WTC11 (cell line): ENCODE measurements at regions not wholly inside any gene's neighbourhood (a gene's known extent, or its start where the extent isn't known, plus 50 kb on each side); places are given as distances from the start of the nearest gene placed in this dataset.

Experiments used
- ATAC-seq: fragments of 200-7000 bp; cut with Tn5 transposase; 2 replicates; pipeline ENCODE4 v1.10.0; 2021; ENCODE audit warnings: mild to moderate bottlenecking, moderate library complexity
- CTCF ChIA-PET: fragments of 300-600 bp; sonication (Branson Sonifier 250); formaldehyde crosslinking; loops from one replicate; lab custom pipeline; 2021; ENCODE audit warnings: antibody characterized with exemption; lab: Charles Lee
- POLR2A ChIA-PET: fragments of 350-600 bp; sonication (Branson Sonifier 250); formaldehyde crosslinking; loops from one replicate; lab custom pipeline; 2021; ENCODE audit warnings: antibody characterized with exemption; lab: Charles Lee
- DNase-seq: peaks from one replicate; pipeline ENCODE4 v3.0.0; 2021; ENCODE audit warnings: low spot score
- H3K27ac Mint-ChIP-seq: 2 replicates; pipeline ENCODE4 v1.8.0; 2021; ENCODE audit warnings: mixed read lengths
- H3K27me3 Mint-ChIP-seq: 2 replicates; pipeline ENCODE4 v1.8.0; 2021; ENCODE audit warnings: low read depth, mild to moderate bottlenecking, moderate library complexity, mixed read lengths
- H3K36me3 Mint-ChIP-seq: 2 replicates; pipeline ENCODE4 v1.8.0; 2021; ENCODE audit warnings: mixed read lengths
- H3K4me1 Mint-ChIP-seq: 2 replicates; pipeline ENCODE4 v1.8.0; 2022; ENCODE audit warnings: mixed read lengths
- H3K4me3 Mint-ChIP-seq: 2 replicates; pipeline ENCODE4 v1.8.0; 2021; ENCODE audit warnings: mild to moderate bottlenecking, moderate library complexity, mixed read lengths
- H3K9me3 Mint-ChIP-seq: 2 replicates; pipeline ENCODE4 v1.8.0; 2021; ENCODE audit warnings: mixed read lengths
- ATF1 ChIP-seq: sonication (generic); formaldehyde crosslinking; IDR thresholded peaks from 2 replicates; pipeline ENCODE4 v1.8.1; 2023; ENCODE audit warnings: mild to moderate bottlenecking, moderate library complexity, missing genetic modification reagents
- CREB1 ChIP-seq: sonication (generic); formaldehyde crosslinking; IDR thresholded peaks from 2 replicates; pipeline ENCODE4 v1.8.0; 2023; ENCODE audit warnings: mild to moderate bottlenecking, missing genetic modification reagents
- ELF4 ChIP-seq: sonication (generic); formaldehyde crosslinking; IDR thresholded peaks from 2 replicates; pipeline ENCODE4 v1.8.1; 2022; ENCODE audit warnings: low read depth, mild to moderate bottlenecking, moderate library complexity, missing genetic modification reagents
- ESRRA ChIP-seq: sonication (generic); formaldehyde crosslinking; IDR thresholded peaks from 2 replicates; pipeline ENCODE4 v1.8.1; 2022; ENCODE audit warnings: mild to moderate bottlenecking, missing genetic modification reagents, borderline replicate concordance
- FOXJ3 ChIP-seq: sonication (generic); formaldehyde crosslinking; IDR thresholded peaks from 2 replicates; pipeline ENCODE4 v1.9.0; 2021; ENCODE audit warnings: missing genetic modification reagents, mild to moderate bottlenecking, borderline replicate concordance
- GTF2I ChIP-seq: fragments of 250-450 bp; sonication (Bioruptor Pico); conservative IDR thresholded peaks from 2 replicates; pipeline ENCODE4 v1.4.0; 2021; ENCODE audit warnings: mild to moderate bottlenecking
- NFATC4 ChIP-seq: fragments of 250-450 bp; sonication (Bioruptor Pico); IDR thresholded peaks from 2 replicates; pipeline ENCODE4 v1.9.0; 2021; ENCODE audit warnings: mild to moderate bottlenecking
- NR2C2 ChIP-seq: sonication (generic); formaldehyde crosslinking; IDR thresholded peaks from 2 replicates; pipeline ENCODE4 v1.8.0; 2022; ENCODE audit warnings: mild to moderate bottlenecking, missing genetic modification reagents
- OVOL2 ChIP-seq: fragments of 250-450 bp; sonication (Bioruptor Pico); IDR thresholded peaks from 2 replicates; pipeline ENCODE4 v1.9.0; 2021; ENCODE audit warnings: mild to moderate bottlenecking, borderline replicate concordance
- PRRX2 ChIP-seq: fragments of 250-450 bp; sonication (Bioruptor Pico); IDR thresholded peaks from 2 replicates; pipeline ENCODE4 v1.8.0; 2021; ENCODE audit warnings: mild to moderate bottlenecking
- SMAD3 ChIP-seq: sonication (generic); formaldehyde crosslinking; IDR thresholded peaks from 2 replicates; pipeline ENCODE4 v1.8.0; 2022; ENCODE audit warnings: missing genetic modification reagents, mild to moderate bottlenecking, borderline replicate concordance
- USF2 ChIP-seq: sonication (generic); formaldehyde crosslinking; IDR thresholded peaks from 2 replicates; pipeline ENCODE4 v1.8.1; 2023; ENCODE audit warnings: mild to moderate bottlenecking, missing genetic modification reagents, moderate library complexity
- ZNF121 ChIP-seq: sonication (generic); formaldehyde crosslinking; IDR thresholded peaks from 2 replicates; pipeline ENCODE4 v1.8.0; 2023; ENCODE audit warnings: missing genetic modification reagents
- ZNF138 ChIP-seq: sonication (generic); formaldehyde crosslinking; conservative IDR thresholded peaks from 2 replicates; pipeline ENCODE4 v1.8.1; 2022; ENCODE audit warnings: mild to moderate bottlenecking, moderate library complexity, missing genetic modification reagents
- ZNF423 ChIP-seq: fragments of 250-450 bp; sonication (Bioruptor Pico); IDR thresholded peaks from 2 replicates; pipeline ENCODE4 v2.1.2; 2022; ENCODE audit warnings: mild to moderate bottlenecking, moderate library complexity
- ZNF512 ChIP-seq: sonication (generic); formaldehyde crosslinking; IDR thresholded peaks from 2 replicates; pipeline ENCODE4 v1.8.1; 2022; ENCODE audit warnings: missing genetic modification reagents, borderline replicate concordance
- ZNF671 ChIP-seq: fragments of 250-450 bp; sonication (Bioruptor Pico); IDR thresholded peaks from 2 replicates; pipeline ENCODE4 v1.8.0; 2021; ENCODE audit warnings: mild to moderate bottlenecking
- TF ChIP-seq, protein P1 (sequence below): sonication (generic); formaldehyde crosslinking; IDR thresholded peaks from 2 replicates; pipeline ENCODE4 v1.8.0; 2022; ENCODE audit warnings: mild to moderate bottlenecking, missing genetic modification reagents
- TF ChIP-seq, protein P2 (sequence below): sonication (generic); formaldehyde crosslinking; IDR thresholded peaks from 2 replicates; pipeline ENCODE4 v1.8.0; 2022; ENCODE audit warnings: mild to moderate bottlenecking, missing genetic modification reagents
- TF ChIP-seq, protein P3 (sequence below): sonication (generic); formaldehyde crosslinking; IDR thresholded peaks from 2 replicates; pipeline ENCODE4 v1.8.0; 2022; ENCODE audit warnings: missing genetic modification reagents

GRCh38 chr6:92827104-92827503 lies 592.3 kb downstream of the EPHA7 start (continued):
- TF ChIP-seq USF2 (CRISPR knock-in tag) (no peak), NR2C2 (CRISPR knock-in tag) (no peak)

- TF ChIP-seq SMAD3 (no peak), FOXJ3 (no peak)
- H3K4me3 Mint-ChIP-seq: no peak overlapping the region
- DNase-seq (no peak), ATAC-seq (no peak)
- peaks cover 9% of the 10 kb centered on the region for H3K9me3 Mint-ChIP-seq
- peaks cover 22% of the 10 kb centered on the region for H3K4me1 Mint-ChIP-seq
- no peaks in the 10 kb centered on the region for H3K27me3 Mint-ChIP-seq
- CTCF ChIA-PET: interaction anchor here (1.9 kb wide), 1 partner anchor 16 kb away, joined by 5 read pairs; no protein-coding TSS in a partner anchor
- H3K36me3 Mint-ChIP-seq: peaks cover 10% of the 10 kb centered on the region; the same call in 1 of the 2 replicates
- H3K27ac Mint-ChIP-seq: no peak overlapping the region
- POLR2A ChIA-PET: no interaction called here
These were observed 592.7 kb downstream of the EPHA7 start for GRCh38 chr6:92826633-92827032.

GRCh38 chr6:92822222-92822621 lies 597.1 kb downstream of the EPHA7 start:
- no peak for ATAC-seq
- CTCF ChIA-PET: no interaction called here

More at GRCh38 chr6:92822222-92822621, 597.1 kb downstream of the EPHA7 start:
- Mint-ChIP-seq H3K27me3 (no peaks in the 10 kb centered on the region), H3K27ac (no peak overlapping the region), H3K36me3 (peaks cover 4% of the 10 kb centered on the region; the same call in 1 of the 2 replicates), H3K4me3 (no peak overlapping the region), H3K4me1 (peaks cover 28% of the 10 kb centered on the region), H3K9me3 (peaks cover 5% of the 10 kb centered on the region)
- no peak for DNase-seq
- TF ChIP-seq ZNF138 (CRISPR knock-in tag): no peak
- TF ChIP-seq, protein P1, sequence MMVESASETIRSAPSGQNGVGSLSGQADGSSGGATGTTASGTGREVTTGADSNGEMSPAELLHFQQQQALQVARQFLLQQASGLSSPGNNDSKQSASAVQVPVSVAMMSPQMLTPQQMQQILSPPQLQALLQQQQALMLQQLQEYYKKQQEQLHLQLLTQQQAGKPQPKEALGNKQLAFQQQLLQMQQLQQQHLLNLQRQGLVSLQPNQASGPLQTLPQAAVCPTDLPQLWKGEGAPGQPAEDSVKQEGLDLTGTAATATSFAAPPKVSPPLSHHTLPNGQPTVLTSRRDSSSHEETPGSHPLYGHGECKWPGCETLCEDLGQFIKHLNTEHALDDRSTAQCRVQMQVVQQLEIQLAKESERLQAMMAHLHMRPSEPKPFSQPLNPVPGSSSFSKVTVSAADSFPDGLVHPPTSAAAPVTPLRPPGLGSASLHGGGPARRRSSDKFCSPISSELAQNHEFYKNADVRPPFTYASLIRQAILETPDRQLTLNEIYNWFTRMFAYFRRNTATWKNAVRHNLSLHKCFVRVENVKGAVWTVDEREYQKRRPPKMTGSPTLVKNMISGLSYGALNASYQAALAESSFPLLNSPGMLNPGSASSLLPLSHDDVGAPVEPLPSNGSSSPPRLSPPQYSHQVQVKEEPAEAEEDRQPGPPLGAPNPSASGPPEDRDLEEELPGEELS: no peak
- no peak for TF ChIP-seq ZNF671 (CRISPR knock-in tag)
- no peak for TF ChIP-seq ZNF423 (CRISPR knock-in tag)
- no peak for TF ChIP-seq NFATC4 (CRISPR knock-in tag)
- no peak for TF ChIP-seq PRRX2
- no peak for TF ChIP-seq GTF2I
- TF ChIP-seq ZNF512 (CRISPR knock-in tag): no peak
- no peak for TF ChIP-seq ATF1 (CRISPR knock-in tag)
- TF ChIP-seq, protein P2, sequence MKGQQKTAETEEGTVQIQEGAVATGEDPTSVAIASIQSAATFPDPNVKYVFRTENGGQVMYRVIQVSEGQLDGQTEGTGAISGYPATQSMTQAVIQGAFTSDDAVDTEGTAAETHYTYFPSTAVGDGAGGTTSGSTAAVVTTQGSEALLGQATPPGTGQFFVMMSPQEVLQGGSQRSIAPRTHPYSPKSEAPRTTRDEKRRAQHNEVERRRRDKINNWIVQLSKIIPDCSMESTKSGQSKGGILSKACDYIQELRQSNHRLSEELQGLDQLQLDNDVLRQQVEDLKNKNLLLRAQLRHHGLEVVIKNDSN (CRISPR knock-in tag): no peak
- no peak for TF ChIP-seq ZNF121
- TF ChIP-seq CREB1 (CRISPR knock-in tag): no peak
- no peak for TF ChIP-seq OVOL2 (CRISPR knock-in tag)
- TF ChIP-seq ELF4: no peak
- no peak for TF ChIP-seq ESRRA (CRISPR knock-in tag)
- TF ChIP-seq, protein P3, sequence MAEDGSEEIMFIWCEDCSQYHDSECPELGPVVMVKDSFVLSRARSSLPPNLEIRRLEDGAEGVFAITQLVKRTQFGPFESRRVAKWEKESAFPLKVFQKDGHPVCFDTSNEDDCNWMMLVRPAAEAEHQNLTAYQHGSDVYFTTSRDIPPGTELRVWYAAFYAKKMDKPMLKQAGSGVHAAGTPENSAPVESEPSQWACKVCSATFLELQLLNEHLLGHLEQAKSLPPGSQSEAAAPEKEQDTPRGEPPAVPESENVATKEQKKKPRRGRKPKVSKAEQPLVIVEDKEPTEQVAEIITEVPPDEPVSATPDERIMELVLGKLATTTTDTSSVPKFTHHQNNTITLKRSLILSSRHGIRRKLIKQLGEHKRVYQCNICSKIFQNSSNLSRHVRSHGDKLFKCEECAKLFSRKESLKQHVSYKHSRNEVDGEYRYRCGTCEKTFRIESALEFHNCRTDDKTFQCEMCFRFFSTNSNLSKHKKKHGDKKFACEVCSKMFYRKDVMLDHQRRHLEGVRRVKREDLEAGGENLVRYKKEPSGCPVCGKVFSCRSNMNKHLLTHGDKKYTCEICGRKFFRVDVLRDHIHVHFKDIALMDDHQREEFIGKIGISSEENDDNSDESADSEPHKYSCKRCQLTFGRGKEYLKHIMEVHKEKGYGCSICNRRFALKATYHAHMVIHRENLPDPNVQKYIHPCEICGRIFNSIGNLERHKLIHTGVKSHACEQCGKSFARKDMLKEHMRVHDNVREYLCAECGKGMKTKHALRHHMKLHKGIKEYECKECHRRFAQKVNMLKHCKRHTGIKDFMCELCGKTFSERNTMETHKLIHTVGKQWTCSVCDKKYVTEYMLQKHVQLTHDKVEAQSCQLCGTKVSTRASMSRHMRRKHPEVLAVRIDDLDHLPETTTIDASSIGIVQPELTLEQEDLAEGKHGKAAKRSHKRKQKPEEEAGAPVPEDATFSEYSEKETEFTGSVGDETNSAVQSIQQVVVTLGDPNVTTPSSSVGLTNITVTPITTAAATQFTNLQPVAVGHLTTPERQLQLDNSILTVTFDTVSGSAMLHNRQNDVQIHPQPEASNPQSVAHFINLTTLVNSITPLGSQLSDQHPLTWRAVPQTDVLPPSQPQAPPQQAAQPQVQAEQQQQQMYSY: no peak
- POLR2A ChIA-PET: no interaction called here
